Large intestine (tissue), 3 donors: ENCODE measurements at regions not wholly inside any gene's neighbourhood (a gene's known extent, or its start where the extent isn't known, plus 50 kb on each side); places are given as distances from the start of the nearest gene placed in this dataset.

ENCODE experiments used
- DNase-seq, 2 donors: peaks; one replicate each; pipeline versions ENCODE4 v3.0.0 to v3.0.0-alpha.2; 2013
- H3K27ac ChIP-seq: one replicate; pipeline ENCODE4 v1.5.1; 2013; ENCODE audit warnings: low read length
- H3K27me3 ChIP-seq: 2 replicates; pipeline ENCODE4 v1.6.1; 2013; ENCODE audit warnings: low read length; ENCODE audit not compliant: control insufficient read depth, insufficient read depth
- H3K36me3 ChIP-seq: 2 replicates; pipeline ENCODE4 v1.6.1; 2013; ENCODE audit warnings: low read length; ENCODE audit not compliant: control insufficient read depth, insufficient read depth
- H3K4me1 ChIP-seq: one replicate; pipeline ENCODE4 v1.6.1; 2013; ENCODE audit warnings: low read length; ENCODE audit not compliant: control insufficient read depth, insufficient read depth
- H3K4me3 ChIP-seq: one replicate; pipeline ENCODE4 v1.5.1; 2013; ENCODE audit warnings: low read length
- H3K9me3 ChIP-seq: one replicate; pipeline ENCODE4 v1.6.1; 2013; ENCODE audit warnings: mild to moderate bottlenecking, low read depth, low read length, moderate library complexity; ENCODE audit not compliant: control insufficient read depth
- WGBS: methylation state at CpG from one replicate; pipeline ENCODE4 v1.1.5; 2013; ENCODE audit warnings: low lambda C conversion rate; ENCODE audit not compliant: insufficient coverage; 5-methylcytosine and 5-hydroxymethylcytosine counted together

DNA sequence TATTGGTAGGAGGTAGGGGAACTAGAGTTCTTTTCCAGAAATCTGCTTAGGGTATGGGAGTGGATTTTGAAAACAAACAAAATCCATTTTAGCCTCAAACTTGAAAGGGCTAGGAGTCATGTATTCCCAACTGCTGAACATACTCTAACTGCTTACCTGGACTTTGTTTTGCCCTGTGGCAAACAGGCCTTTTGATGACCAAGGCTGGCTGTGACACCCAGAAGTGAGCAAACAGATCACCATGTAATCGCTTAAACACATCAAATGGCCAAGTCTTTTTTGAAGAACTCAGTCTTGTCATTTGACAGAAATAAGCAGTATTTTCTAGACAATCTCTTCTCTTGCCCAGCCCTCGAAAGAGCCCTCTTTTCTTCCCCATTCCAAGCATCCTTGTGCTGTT is 203.4 kb downstream of the KIT start:
- H3K36me3 ChIP-seq = no peaks in the 10 kb centered on the region
- peaks cover 2% of the 10 kb centered on the region for H3K27me3 ChIP-seq
- no peak overlapping the region for H3K27ac ChIP-seq
- DNase-seq = no peak
- 71% methylated on average over 1 of the region's 2 CpGs for WGBS
- no peak overlapping the region for H3K4me3 ChIP-seq
- H3K9me3 ChIP-seq = no peaks in the 10 kb centered on the region
- H3K4me1 ChIP-seq = no peaks in the 10 kb centered on the region

DNA sequence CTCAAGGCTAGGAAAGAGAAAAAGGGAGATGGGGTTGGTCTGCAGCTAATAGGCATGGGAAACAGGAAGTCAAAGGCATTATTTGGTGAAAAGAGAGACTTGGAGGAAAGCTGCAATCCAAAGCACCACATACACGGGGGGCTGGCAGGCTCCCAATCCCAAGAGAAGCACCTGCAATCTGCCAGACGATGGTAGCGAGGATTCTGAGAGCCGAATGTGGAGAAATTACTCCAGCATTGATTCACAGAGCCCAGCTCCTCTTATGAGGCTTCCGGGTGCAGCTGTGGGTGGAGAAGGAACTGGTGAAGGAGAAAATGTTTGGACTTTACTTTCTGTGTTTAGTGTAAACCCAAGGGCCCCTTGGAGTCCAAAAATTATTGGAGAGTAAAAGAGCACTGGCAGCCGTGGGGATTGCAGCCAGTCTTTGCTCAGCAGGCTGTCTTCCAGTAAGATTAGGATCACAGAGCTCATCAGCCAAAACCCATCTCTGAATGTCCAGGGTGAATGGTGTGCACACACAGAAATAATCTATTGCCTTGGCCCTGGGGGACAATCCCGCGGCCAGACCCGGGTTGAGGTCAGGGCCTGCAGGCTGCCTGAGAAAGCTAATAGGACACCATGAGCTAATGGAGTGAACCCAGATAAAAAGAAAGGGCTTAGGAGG is 197.6 kb downstream of the KIT start:
- Histone ChIP-seq H3K9me3 (no peaks in the 10 kb centered on the region), H3K4me3 (no peak overlapping the region), H3K36me3 (no peaks in the 10 kb centered on the region), H3K4me1 (no peaks in the 10 kb centered on the region), H3K27ac (no peak overlapping the region), H3K27me3 (peaks cover 2% of the 10 kb centered on the region)
- DNase-seq = no peak
- WGBS = 93% methylated on average over 3 of the region's 9 CpGs

DNA sequence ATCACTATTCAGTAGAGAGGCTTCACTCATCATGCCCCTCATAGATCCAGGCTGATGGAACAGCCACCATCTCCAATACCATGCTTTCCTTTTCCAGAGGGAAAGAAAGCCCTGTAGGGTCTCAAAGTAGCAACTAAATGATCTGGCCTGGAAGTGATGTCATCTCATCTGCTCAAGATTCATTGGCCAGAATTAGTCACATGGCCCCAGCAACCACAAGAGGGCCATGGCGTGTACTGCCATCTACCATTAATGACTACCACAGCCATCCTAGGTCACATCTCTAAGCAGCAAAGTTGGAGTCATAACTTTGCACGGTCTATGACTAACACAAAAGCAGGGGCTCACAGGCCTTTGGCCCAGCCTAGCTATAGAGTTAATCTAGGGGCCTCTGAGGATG is 194.8 kb downstream of the KIT start:
- Histone ChIP-seq H3K36me3 (no peaks in the 10 kb centered on the region), H3K27me3 (peaks cover 2% of the 10 kb centered on the region), H3K9me3 (no peaks in the 10 kb centered on the region), H3K4me3 (no peak overlapping the region), H3K27ac (no peak overlapping the region), H3K4me1 (no peaks in the 10 kb centered on the region)
- no peak for DNase-seq
- WGBS = no CpG with 5 or more reads among the region's 2 CpGs

DNA sequence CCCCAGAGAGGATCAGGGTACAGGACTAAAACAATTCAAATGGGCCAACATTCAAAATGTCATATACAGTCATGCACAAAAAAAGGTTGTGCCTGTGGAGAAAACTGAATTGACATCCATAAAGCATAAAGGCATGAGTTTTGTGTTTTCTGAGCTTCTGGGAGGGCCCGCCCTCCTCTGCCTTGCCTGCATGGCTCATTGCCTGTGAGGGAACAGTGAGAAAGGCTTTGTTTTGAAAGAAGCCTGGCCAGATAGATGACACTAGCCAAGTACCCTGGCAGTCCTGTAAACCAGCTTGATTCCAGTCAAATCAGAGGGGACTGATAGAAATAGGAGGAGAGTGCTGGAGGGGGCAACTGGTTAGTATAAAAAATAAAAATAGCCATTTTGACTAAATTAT is 194.3 kb downstream of the KIT start:
- no peak for DNase-seq
- Histone ChIP-seq H3K36me3 (no peaks in the 10 kb centered on the region), H3K27ac (no peak overlapping the region), H3K9me3 (no peaks in the 10 kb centered on the region), H3K4me1 (no peaks in the 10 kb centered on the region), H3K4me3 (no peak overlapping the region), H3K27me3 (peaks cover 2% of the 10 kb centered on the region)
- no CpG with 5 or more reads among the region's 1 CpG for WGBS

DNA sequence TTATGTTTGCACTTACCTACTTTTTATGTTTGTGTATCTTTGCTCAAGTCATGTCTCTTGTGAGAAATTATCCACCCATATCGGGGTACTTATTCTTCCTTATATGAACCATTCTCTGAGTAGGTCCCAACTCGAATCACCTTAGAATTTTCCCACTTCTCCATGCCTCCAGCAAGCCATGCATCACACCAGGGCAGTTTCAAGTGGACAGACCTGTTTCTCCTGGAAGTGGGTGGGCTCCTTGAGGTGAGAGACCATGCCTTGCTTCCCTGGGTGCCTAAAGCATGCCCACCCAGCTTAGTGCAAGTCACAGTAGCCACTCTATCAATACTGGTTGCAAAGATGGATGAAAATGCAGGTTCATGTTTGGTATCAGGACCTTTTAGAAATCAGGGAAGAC is 187.2 kb downstream of the KIT start:
- H3K4me3 ChIP-seq = no peak overlapping the region
- H3K36me3 ChIP-seq = no peaks in the 10 kb centered on the region
- H3K9me3 ChIP-seq = no peaks in the 10 kb centered on the region
- no peaks in the 10 kb centered on the region for H3K4me1 ChIP-seq
- no peak for DNase-seq
- no peaks in the 10 kb centered on the region for H3K27me3 ChIP-seq
- no CpG with 5 or more reads among the region's 2 CpGs for WGBS
- H3K27ac ChIP-seq = no peak overlapping the region

DNA sequence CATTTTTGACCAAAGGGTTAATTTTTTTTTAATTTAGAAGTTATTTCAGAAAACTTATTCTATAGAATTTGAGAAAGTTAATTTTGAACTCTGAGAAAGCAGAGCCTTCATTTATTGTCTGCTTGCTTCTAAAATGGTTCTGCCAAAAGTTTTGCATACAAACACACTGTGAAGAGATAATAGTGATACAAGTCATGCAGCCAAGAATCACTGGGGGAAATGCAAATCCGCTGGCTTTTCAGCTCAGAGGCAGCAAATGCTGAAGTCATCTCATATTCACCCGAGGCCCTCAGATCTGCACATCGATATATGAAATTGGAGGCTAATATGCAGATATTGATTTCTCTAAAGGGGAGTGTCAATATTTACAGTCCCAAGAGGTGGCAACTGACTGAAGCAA is 186.2 kb downstream of the KIT start:
- H3K27ac ChIP-seq = no peak overlapping the region
- no peak for DNase-seq
- WGBS = 80% methylated on average over 1 of the region's 3 CpGs
- no peaks in the 10 kb centered on the region for H3K4me1 ChIP-seq
- H3K27me3 ChIP-seq = no peaks in the 10 kb centered on the region
- H3K4me3 ChIP-seq = no peak overlapping the region
- H3K36me3 ChIP-seq = no peaks in the 10 kb centered on the region
- H3K9me3 ChIP-seq = no peaks in the 10 kb centered on the region

DNA sequence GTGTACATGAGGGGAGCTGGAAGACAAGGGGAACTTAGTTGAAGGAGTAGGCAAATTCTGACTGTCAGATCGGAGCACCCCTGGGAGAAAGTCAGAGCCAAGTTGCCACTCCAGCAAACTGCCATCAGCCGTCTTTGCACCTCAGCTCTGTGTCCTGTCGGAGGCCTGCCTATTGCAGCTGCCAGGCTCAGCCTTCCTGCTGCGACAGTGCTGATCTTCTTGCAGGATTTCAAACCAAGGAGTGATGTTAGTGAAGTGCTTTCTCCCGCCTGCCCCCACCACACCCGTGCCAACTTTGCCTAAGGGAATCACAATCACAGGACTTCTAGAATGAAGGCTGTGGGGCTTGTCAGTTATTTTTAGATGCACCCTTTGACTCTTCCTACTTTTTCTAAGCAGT is 185.3 kb downstream of the KIT start:
- Histone ChIP-seq H3K27ac (no peak overlapping the region), H3K9me3 (no peaks in the 10 kb centered on the region), H3K4me1 (no peaks in the 10 kb centered on the region), H3K36me3 (no peaks in the 10 kb centered on the region), H3K27me3 (no peaks in the 10 kb centered on the region), H3K4me3 (no peak overlapping the region)
- no peak for DNase-seq
- no CpG with 5 or more reads among the region's 6 CpGs for WGBS

DNA sequence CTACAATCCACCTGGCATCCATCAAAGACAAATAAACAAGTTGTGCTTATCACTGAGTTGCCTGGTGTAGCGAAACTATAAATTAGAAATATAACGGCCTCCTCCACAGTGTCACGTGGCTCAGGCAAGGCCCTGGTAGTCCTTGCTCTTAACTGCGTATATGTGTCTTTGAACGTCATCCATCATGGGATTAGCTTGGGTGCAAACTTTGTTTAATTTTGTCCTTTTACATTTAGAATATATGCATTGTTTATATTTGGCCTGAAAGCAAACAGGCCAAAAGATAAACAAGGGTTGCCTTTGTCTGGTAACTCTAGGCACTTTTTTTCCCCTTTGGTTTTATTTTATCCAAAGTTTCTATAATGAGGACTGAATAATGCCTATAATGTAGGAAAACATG is 184.9 kb downstream of the KIT start:
- no peak overlapping the region for H3K4me3 ChIP-seq
- no peaks in the 10 kb centered on the region for H3K9me3 ChIP-seq
- H3K36me3 ChIP-seq = no peaks in the 10 kb centered on the region
- no peaks in the 10 kb centered on the region for H3K4me1 ChIP-seq
- H3K27me3 ChIP-seq = no peaks in the 10 kb centered on the region
- no CpG with 5 or more reads among the region's 5 CpGs for WGBS
- no peak for DNase-seq
- H3K27ac ChIP-seq = no peak overlapping the region

DNA sequence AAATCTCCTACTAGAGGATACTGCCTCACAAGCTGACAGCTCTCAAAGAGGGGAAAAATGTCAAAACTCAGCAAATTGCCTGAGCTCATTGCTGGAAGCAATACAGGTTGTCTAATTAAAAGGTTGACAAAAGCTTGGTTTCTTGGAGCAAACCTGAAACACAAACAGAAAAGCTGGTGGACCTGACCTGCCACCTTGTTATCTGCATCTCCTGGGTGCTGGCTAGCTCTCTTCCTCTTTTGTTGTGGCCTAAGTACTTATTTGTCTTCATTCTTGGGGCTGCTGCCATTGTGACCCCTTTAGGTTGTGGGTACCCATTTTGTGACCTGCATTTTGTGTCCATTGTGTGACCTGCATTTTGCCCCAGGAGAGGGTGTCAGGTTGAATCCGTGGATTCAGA is 184.5 kb downstream of the KIT start:
- WGBS = no CpG with 5 or more reads among the region's 1 CpG
- Histone ChIP-seq H3K27ac (no peak overlapping the region), H3K36me3 (no peaks in the 10 kb centered on the region), H3K4me3 (no peak overlapping the region), H3K4me1 (no peaks in the 10 kb centered on the region), H3K9me3 (no peaks in the 10 kb centered on the region), H3K27me3 (no peaks in the 10 kb centered on the region)
- no peak for DNase-seq

DNA sequence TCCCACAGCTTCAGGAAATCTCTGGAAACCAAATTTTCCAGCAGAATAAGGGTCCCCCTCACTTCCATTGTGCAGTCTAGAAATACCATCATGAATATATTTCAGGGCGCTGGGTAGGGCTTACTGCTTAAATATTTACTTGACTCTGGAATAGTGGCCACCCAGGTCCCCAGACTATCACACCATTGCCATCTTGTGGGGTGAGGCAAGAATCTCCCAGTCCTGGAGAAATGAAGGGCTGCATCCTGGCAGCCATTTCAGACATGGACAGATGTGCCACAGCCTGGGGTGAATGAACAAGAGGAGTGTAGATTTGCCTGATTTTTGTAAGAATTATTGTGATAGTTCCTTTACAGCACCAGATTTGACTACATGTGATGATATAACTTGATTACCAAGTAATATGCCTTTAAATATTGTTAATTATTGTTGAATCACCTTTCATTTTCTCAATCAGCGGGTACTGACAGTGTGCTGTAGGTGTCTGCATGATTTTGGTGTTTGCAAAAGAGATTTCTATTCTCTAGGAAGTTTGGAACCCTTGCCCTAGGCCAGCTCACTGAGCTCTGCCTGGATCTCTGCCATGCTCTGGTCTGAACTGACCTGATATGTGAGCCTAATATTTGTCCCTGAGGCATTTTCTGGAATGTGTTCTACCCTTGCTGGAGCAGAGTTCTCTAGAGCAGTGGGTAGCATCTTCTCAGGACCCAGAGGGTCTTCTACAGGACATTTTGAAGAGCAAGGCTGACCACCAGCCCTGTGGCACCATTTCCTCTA is 183.4 kb downstream of the KIT start:
- DNase-seq = peak in 1 of 2 donors; percentile 14
- no peaks in the 10 kb centered on the region for H3K36me3 ChIP-seq
- H3K9me3 ChIP-seq = no peaks in the 10 kb centered on the region
- H3K27ac ChIP-seq = no peak overlapping the region
- H3K4me3 ChIP-seq = no peak overlapping the region
- no peaks in the 10 kb centered on the region for H3K4me1 ChIP-seq
- no CpG with 5 or more reads among the region's 2 CpGs for WGBS
- H3K27me3 ChIP-seq = no peaks in the 10 kb centered on the region

DNA sequence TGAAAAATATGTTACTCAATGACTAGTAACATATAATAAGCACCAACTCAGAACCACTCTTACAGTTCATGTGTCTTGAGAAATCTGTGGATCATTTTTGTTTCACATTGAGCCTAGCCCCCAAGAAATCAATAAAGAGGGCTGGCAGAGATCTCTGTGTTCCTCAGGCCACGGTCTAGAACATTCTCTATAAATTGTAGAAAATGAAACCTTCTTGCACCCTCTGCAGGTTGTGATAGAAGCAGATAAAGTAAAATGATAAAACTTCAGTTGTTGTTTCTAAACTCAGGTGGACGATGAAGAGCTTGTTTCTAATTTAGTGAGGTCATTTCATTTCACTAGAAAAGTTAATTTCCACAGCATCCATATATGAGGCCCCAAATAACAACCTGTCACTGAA is 182.7 kb downstream of the KIT start:
- no peak overlapping the region for H3K4me3 ChIP-seq
- H3K4me1 ChIP-seq = no peaks in the 10 kb centered on the region
- H3K27me3 ChIP-seq = no peaks in the 10 kb centered on the region
- H3K9me3 ChIP-seq = no peaks in the 10 kb centered on the region
- H3K27ac ChIP-seq = no peak overlapping the region
- no peak for DNase-seq
- 90% methylated on average over 2 of the region's 2 CpGs for WGBS
- no peaks in the 10 kb centered on the region for H3K36me3 ChIP-seq
